ENCODE measurements at regions not wholly inside any gene's neighbourhood (a gene's known extent, or its start where the extent isn't known, plus 50 kb on each side); places are given as distances from the start of the nearest gene placed in this dataset.

DNA sequence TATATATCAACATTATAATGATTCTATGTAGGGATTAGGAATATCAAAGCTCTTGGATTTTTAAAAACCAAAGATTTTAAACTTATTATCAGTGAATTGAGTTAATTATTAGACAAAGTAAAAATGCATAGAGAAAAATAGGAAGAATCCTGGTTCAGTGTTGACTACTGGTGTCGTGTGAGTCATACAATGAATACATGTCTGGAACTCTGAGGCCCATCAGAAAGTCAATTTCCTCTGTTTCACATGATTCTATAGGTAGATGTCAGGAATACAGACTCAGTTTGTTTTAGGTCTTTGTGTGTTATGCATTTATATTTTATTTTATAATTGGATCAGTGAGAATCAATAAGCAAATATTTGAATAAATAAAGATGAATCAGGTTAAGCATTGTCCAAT is 84.5 kb upstream of the RTL1 start:
- no peaks in the 10 kb centered on the region for H3K9me2 ChIP-seq (ENCODE audit: insufficient read depth)
- Mint-ChIP-seq H3K4me1 (no peaks in the 10 kb centered on the region), H3K27ac (no peak overlapping the region), H3K9me3 (no peaks in the 10 kb centered on the region; the same call in 2 of the 3 replicates), H3K36me3 (ENCODE audit: low read depth) (no peaks in the 10 kb centered on the region), H3K27me3 (ENCODE audit: insufficient read depth, low read depth, poor library complexity) (no peaks in the 10 kb centered on the region), H3K4me3 (no peak overlapping the region)
- H4K20me1 ChIP-seq (replicated peaks; ENCODE audit: insufficient read depth): no peaks in the 10 kb centered on the region
- H2AFZ ChIP-seq: no peak overlapping the region
- no peaks in the 10 kb centered on the region for H3K79me2 ChIP-seq (replicated peaks; ENCODE audit: insufficient read depth)
- TF ChIP-seq, protein P1, sequence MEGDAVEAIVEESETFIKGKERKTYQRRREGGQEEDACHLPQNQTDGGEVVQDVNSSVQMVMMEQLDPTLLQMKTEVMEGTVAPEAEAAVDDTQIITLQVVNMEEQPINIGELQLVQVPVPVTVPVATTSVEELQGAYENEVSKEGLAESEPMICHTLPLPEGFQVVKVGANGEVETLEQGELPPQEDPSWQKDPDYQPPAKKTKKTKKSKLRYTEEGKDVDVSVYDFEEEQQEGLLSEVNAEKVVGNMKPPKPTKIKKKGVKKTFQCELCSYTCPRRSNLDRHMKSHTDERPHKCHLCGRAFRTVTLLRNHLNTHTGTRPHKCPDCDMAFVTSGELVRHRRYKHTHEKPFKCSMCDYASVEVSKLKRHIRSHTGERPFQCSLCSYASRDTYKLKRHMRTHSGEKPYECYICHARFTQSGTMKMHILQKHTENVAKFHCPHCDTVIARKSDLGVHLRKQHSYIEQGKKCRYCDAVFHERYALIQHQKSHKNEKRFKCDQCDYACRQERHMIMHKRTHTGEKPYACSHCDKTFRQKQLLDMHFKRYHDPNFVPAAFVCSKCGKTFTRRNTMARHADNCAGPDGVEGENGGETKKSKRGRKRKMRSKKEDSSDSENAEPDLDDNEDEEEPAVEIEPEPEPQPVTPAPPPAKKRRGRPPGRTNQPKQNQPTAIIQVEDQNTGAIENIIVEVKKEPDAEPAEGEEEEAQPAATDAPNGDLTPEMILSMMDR (conservative IDR thresholded peaks at IDR 0.05; ENCODE audit: low read depth in 2 of 2): no peak
- TF ChIP-seq ZNF114 (CRISPR knock-in tag; IDR thresholded peaks at IDR 0.05): no peak
- no peak for TF ChIP-seq EZH2 (IDR thresholded peaks at IDR 0.05; ENCODE audit: low read depth, unreplicated experiment)
- TF ChIP-seq EZH2phosphoT487 (IDR thresholded peaks at IDR 0.05; ENCODE audit: unreplicated experiment): no peak
- no peak for TF ChIP-seq ZNF331 (CRISPR knock-in tag; IDR thresholded peaks at IDR 0.05; ENCODE audit: low read depth)
- TF ChIP-seq CREB1 (CRISPR knock-in tag; IDR thresholded peaks at IDR 0.05; ENCODE audit: low read depth): no peak
- no peak for TF ChIP-seq NANOG (IDR thresholded peaks at IDR 0.05; ENCODE audit: borderline replicate concordance)
- TF ChIP-seq STAT1 (IDR thresholded peaks at IDR 0.05; ENCODE audit: unreplicated experiment): no peak
- TF ChIP-seq, protein P2, sequence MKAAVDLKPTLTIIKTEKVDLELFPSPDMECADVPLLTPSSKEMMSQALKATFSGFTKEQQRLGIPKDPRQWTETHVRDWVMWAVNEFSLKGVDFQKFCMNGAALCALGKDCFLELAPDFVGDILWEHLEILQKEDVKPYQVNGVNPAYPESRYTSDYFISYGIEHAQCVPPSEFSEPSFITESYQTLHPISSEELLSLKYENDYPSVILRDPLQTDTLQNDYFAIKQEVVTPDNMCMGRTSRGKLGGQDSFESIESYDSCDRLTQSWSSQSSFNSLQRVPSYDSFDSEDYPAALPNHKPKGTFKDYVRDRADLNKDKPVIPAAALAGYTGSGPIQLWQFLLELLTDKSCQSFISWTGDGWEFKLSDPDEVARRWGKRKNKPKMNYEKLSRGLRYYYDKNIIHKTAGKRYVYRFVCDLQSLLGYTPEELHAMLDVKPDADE (IDR thresholded peaks at IDR 0.05): no peak
- TF ChIP-seq, protein P3, sequence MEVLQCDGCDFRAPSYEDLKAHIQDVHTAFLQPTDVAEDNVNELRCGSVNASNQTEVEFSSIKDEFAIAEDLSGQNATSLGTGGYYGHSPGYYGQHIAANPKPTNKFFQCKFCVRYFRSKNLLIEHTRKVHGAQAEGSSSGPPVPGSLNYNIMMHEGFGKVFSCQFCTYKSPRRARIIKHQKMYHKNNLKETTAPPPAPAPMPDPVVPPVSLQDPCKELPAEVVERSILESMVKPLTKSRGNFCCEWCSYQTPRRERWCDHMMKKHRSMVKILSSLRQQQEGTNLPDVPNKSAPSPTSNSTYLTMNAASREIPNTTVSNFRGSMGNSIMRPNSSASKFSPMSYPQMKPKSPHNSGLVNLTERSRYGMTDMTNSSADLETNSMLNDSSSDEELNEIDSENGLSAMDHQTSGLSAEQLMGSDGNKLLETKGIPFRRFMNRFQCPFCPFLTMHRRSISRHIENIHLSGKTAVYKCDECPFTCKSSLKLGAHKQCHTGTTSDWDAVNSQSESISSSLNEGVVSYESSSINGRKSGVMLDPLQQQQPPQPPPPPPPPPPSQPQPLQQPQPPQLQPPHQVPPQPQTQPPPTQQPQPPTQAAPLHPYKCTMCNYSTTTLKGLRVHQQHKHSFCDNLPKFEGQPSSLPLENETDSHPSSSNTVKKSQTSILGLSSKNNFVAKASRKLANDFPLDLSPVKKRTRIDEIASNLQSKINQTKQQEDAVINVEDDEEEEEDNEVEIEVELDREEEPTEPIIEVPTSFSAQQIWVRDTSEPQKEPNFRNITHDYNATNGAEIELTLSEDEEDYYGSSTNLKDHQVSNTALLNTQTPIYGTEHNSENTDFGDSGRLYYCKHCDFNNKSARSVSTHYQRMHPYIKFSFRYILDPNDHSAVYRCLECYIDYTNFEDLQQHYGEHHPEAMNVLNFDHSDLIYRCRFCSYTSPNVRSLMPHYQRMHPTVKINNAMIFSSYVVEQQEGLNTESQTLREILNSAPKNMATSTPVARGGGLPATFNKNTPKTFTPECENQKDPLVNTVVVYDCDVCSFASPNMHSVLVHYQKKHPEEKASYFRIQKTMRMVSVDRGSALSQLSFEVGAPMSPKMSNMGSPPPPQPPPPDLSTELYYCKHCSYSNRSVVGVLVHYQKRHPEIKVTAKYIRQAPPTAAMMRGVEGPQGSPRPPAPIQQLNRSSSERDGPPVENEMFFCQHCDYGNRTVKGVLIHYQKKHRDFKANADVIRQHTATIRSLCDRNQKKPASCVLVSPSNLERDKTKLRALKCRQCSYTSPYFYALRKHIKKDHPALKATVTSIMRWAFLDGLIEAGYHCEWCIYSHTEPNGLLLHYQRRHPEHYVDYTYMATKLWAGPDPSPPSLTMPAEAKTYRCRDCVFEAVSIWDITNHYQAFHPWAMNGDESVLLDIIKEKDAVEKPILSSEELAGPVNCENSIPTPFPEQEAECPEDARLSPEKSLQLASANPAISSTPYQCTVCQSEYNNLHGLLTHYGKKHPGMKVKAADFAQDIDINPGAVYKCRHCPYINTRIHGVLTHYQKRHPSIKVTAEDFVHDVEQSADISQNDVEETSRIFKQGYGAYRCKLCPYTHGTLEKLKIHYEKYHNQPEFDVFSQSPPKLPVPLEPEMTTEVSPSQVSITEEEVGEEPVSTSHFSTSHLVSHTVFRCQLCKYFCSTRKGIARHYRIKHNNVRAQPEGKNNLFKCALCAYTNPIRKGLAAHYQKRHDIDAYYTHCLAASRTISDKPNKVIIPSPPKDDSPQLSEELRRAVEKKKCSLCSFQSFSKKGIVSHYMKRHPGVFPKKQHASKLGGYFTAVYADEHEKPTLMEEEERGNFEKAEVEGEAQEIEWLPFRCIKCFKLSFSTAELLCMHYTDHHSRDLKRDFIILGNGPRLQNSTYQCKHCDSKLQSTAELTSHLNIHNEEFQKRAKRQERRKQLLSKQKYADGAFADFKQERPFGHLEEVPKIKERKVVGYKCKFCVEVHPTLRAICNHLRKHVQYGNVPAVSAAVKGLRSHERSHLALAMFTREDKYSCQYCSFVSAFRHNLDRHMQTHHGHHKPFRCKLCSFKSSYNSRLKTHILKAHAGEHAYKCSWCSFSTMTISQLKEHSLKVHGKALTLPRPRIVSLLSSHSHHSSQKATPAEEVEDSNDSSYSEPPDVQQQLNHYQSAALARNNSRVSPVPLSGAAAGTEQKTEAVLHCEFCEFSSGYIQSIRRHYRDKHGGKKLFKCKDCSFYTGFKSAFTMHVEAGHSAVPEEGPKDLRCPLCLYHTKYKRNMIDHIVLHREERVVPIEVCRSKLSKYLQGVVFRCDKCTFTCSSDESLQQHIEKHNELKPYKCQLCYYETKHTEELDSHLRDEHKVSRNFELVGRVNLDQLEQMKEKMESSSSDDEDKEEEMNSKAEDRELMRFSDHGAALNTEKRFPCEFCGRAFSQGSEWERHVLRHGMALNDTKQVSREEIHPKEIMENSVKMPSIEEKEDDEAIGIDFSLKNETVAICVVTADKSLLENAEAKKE (CRISPR knock-in tag; IDR thresholded peaks at IDR 0.05): no peak
- TF ChIP-seq, protein P4, sequence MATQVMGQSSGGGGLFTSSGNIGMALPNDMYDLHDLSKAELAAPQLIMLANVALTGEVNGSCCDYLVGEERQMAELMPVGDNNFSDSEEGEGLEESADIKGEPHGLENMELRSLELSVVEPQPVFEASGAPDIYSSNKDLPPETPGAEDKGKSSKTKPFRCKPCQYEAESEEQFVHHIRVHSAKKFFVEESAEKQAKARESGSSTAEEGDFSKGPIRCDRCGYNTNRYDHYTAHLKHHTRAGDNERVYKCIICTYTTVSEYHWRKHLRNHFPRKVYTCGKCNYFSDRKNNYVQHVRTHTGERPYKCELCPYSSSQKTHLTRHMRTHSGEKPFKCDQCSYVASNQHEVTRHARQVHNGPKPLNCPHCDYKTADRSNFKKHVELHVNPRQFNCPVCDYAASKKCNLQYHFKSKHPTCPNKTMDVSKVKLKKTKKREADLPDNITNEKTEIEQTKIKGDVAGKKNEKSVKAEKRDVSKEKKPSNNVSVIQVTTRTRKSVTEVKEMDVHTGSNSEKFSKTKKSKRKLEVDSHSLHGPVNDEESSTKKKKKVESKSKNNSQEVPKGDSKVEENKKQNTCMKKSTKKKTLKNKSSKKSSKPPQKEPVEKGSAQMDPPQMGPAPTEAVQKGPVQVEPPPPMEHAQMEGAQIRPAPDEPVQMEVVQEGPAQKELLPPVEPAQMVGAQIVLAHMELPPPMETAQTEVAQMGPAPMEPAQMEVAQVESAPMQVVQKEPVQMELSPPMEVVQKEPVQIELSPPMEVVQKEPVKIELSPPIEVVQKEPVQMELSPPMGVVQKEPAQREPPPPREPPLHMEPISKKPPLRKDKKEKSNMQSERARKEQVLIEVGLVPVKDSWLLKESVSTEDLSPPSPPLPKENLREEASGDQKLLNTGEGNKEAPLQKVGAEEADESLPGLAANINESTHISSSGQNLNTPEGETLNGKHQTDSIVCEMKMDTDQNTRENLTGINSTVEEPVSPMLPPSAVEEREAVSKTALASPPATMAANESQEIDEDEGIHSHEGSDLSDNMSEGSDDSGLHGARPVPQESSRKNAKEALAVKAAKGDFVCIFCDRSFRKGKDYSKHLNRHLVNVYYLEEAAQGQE (IDR thresholded peaks at IDR 0.05; ENCODE audit: unreplicated experiment): no peak
- TF ChIP-seq JUNB (IDR thresholded peaks at IDR 0.05; ENCODE audit: unreplicated experiment): no peak
- TF ChIP-seq POLR2AphosphoS5 (IDR thresholded peaks at IDR 0.05; ENCODE audit: low read depth): no peak
- H3K4me1 ChIP-seq (ENCODE audit: insufficient read depth): no peaks in the 10 kb centered on the region
- no peak overlapping the region for H3K4me3 ChIP-seq
- H3K27me3 ChIP-seq (ENCODE audit: insufficient read depth): no peaks in the 10 kb centered on the region
- H3K36me3 ChIP-seq (ENCODE audit: insufficient read depth): no peaks in the 10 kb centered on the region
- H3K4me2 ChIP-seq: no peak overlapping the region
- H3K27ac ChIP-seq (ENCODE audit: low read depth): no peak overlapping the region
- DNase-seq (ENCODE audit: low spot score) (no peak), ATAC-seq (no peak)
- no peaks in the 10 kb centered on the region for H3F3A ChIP-seq (replicated peaks; ENCODE audit: low read depth)
